Left lung (tissue), 4 donors: ENCODE measurements at regions not wholly inside any gene's neighbourhood (a gene's known extent, or its start where the extent isn't known, plus 50 kb on each side); places are given as distances from the start of the nearest gene placed in this dataset.
A peak's percentile ranks its signal among the peaks of the same experiment; 100 is the strongest.
"Not testable (repeated sequence)": the region's sequence is repeated elsewhere in the genome, so short reads cannot be mapped to it uniquely, and the experiment has no call there.

Experiments
- ATAC-seq: fragments of 200-7000 bp; cut with Tn5 transposase; one replicate; pipeline ENCODE4 v1.9.1; 2020; ENCODE audit warnings: moderate library complexity
- DNase-seq, 4 donors: peaks; one replicate each; pipeline ENCODE4 v3.0.0-alpha.2; 2013 to 2020
- H3K27ac ChIP-seq, 2 donors: fragments of 200-600 bp; sonication (generic) in 1 of 2; one replicate each; pipeline versions ENCODE4 v1.5.0 to v1.8.0; 2020 to 2021
- H3K27me3 ChIP-seq, 2 donors: fragments of 200-600 bp; sonication (generic) in 1 of 2; one replicate each; pipeline versions ENCODE4 v1.5.0 to v1.8.0; 2020 to 2021
- H3K36me3 ChIP-seq, 2 donors: fragments of 200-600 bp; sonication (generic) in 1 of 2; one replicate each; pipeline versions ENCODE4 v1.5.0 to v1.8.0; 2020 to 2021
- H3K4me1 ChIP-seq, 2 donors: fragments of 200-600 bp; one replicate each; pipeline ENCODE4 v1.8.0; 2021
- H3K4me3 ChIP-seq, 2 donors: fragments of 200-600 bp; sonication (generic) in 1 of 2; one replicate each; pipeline versions ENCODE4 v1.5.0 to v1.8.0; 2020 to 2021; ENCODE audit warnings: mild to moderate bottlenecking in 1 of 2
- H3K9me3 ChIP-seq, 2 donors: fragments of 200-600 bp; sonication (generic) in 1 of 2; one replicate each; pipeline versions ENCODE4 v1.5.0 to v1.8.0; 2020 to 2021
- intact Hi-C, 2 donors: fragments of 100-400 bp; cut with DNase I; formaldehyde crosslinking; loops; one replicate each; pipeline versions ENCODE4 v1.11.2 to v1.14.2; 2022
- donor health status: DM: no; HTN: yes; CAD: no.
- donor health status: DM: no; HTN: no; CAD: no.

DNA sequence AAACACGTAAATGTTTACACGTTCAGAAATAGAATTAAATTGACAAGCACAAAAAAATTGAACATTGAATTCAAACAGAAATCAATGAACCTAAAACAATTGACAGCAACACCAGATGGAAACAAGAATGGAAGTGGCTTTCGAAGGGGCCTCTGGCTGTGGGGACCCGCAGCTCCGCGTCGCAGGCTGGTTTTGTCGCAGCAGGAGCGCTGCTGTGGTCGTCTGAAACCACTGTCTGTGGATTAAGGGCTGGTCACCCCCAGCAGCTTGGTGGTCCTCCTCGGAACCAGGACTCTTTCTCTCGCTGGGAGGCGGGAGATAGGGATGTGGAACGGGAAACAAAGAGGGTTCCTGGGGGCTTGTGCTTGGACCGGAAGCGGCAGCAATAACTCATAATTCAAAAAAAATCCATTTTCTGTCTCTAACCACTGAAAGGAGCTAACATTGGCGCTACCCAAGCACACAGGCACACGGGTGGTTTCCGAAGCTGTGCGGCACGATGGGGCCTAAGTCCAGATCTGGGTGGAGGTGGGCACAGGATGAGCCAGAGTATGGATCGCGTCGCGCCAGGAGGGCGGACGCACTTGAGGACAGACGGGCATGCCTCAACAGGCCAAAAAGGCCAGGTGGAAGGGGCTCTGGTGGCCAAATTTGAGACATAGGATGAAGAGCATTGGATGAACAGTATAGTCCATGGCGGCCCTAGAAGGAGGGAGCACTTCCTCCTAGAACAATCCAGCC, 346.0 kb downstream of the CNTNAP3B start:
- H3K9me3 ChIP-seq, H3K36me3 ChIP-seq, ATAC-seq, H3K4me1 ChIP-seq, H3K27me3 ChIP-seq, H3K4me3 ChIP-seq, H3K27ac ChIP-seq, intact Hi-C loops: not testable (repeated sequence)
- DNase-seq: peak in 1 of 4 donors; percentile 58

DNA sequence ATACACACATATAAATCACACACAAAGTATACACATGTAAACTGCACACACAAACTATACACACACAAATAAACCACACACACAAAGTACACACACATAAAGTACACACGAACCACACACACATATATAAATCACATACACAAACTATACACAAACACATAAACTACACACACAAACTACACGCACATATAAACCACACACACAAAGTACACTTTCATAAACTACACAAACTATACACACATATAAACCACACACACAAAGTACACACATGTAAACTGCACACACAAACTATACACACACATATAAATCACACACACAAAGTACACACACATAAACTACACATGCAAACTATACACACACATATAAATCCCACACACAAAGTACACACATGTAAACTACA, 347.3 kb downstream of the CNTNAP3B start:
- DNase-seq, H3K9me3 ChIP-seq, H3K4me1 ChIP-seq, H3K27me3 ChIP-seq, intact Hi-C loops, H3K27ac ChIP-seq, H3K4me3 ChIP-seq, ATAC-seq, H3K36me3 ChIP-seq: not testable (repeated sequence)

DNA sequence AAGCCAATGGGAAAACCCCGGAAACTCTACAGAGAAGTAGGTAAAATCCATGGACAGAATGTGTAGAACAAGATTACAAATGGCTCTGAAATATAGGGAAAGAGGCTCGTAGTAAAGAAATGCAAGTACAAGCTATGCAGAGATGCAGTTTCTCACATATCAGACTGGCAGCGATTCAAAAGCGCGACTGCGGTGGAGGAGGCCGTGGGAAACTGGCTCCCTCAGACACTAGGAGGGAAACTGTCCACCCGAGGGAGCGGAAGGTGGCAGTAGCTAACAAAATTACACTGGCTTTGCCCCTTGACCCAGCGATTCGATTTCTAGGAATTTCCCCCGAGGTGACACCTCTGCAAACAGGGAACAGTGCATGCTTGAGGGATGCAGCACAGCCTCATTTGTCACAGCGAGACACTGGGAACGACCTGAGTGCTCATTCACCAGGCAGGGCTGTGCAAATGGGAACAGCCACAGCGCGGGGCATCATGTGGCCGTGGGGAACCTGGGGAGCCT, 349.3 kb downstream of the CNTNAP3B start:
- DNase-seq: peak in 2 of 4 donors; percentile 5 to 37
- intact Hi-C loops, H3K27me3 ChIP-seq, H3K36me3 ChIP-seq, H3K4me1 ChIP-seq, H3K27ac ChIP-seq, ATAC-seq, H3K9me3 ChIP-seq, H3K4me3 ChIP-seq: not testable (repeated sequence)

DNA sequence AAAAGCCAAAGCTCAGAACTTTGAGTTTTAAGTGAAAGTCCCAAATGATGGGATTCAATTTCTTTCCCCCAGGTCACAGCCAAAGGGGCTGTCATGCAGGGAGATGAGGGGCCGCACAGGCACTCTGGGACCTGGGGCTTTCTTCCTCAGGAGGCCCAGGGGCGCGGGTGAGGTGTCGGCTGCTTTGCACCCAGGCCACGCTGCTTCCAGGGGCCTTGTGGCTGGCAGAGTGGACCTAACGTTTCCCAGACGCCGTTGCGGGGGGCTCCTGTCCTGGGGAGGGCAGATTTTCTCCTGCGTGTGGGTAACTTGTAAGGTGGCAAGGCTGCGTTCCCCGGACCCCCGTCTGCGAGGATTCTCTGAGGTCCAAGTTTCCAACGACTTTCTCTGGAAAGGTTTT, 350.0 kb downstream of the CNTNAP3B start:
- not testable (repeated sequence) for H3K9me3 ChIP-seq

DNA sequence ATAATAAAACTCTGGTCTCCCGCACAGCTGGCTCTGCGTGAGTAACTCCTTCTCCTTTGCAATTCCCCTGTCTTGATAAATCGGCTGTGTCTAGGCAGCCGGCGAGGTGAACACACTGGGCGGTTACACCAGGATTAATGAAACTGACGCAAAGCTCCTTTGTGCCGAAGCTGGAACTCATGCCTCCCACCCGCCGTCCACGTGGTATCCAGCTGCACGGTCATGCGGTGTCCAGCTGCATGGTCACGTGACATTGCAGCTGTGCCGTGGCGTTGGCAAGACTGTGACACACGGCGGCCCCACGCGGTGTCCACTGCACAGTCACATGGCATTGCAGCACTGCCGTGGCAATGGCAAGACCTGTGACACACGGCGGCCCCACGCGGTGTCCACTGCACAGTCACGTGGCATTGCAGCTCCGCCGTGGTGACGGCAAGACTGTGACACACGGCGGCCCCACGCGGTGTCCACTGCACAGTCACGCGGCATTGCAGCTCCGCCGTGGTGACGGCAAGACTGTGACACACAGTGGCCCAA, 350.6 kb downstream of the CNTNAP3B start:
- H3K27ac ChIP-seq, ATAC-seq, intact Hi-C loops, H3K4me1 ChIP-seq, H3K9me3 ChIP-seq, H3K27me3 ChIP-seq, H3K36me3 ChIP-seq, H3K4me3 ChIP-seq: not testable (repeated sequence)
- peak in 1 of 4 donors; percentile 45 for DNase-seq

More for the DNA sequence above, 350.0 kb downstream of the CNTNAP3B start:
- H3K27me3 ChIP-seq, intact Hi-C loops, H3K36me3 ChIP-seq, ATAC-seq, H3K4me3 ChIP-seq, H3K27ac ChIP-seq, H3K4me1 ChIP-seq: not testable (repeated sequence)
- peak in 1 of 4 donors; percentile 44 for DNase-seq

DNA sequence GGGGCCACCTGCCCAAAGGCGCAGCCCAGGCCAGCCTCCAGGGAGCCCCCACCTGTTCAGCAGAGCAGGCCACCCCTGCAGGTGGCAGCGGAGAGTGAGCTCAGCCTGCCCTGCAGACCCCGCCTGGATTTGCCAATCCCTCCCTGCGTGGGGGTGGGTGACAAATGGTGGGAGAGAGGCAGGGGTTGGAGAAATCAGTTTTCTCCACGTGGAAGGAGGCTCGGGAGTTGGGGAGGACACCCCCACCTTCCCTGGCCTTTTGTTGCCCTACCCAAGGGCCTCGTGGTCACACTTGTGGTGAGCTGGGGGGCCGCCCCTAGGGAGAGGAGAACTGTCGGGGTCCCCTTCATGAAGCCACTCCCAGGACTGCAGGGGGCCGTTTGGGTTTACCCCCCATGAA, 351.7 kb downstream of the CNTNAP3B start:
- H3K4me1 ChIP-seq, H3K4me3 ChIP-seq, H3K36me3 ChIP-seq, intact Hi-C loops, H3K27ac ChIP-seq, H3K9me3 ChIP-seq, ATAC-seq, H3K27me3 ChIP-seq: not testable (repeated sequence)
- DNase-seq: peak in 1 of 4 donors; percentile 24

DNA sequence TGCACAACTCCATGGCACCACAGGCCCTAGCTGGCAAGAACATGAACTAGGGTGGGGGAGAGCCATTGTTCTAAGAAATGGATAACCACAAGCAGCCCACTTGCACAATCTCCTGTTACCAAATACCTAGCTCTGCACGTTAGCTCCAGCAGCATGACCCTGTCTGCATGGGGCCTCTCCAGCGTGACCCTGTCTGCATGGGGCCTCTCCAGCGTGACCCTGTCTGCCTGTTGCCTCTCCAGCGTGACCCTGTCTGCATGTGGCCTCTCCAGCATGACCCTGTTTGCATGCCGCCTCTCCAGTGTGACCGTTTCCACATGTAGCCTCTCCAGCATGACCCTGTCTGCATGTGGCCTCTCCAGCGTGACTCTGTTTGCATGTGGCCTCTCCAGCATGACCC, 356.7 kb downstream of the CNTNAP3B start:
- H3K27me3 ChIP-seq, H3K27ac ChIP-seq, H3K36me3 ChIP-seq, H3K4me3 ChIP-seq, H3K4me1 ChIP-seq, intact Hi-C loops, ATAC-seq, H3K9me3 ChIP-seq: not testable (repeated sequence)
- DNase-seq: peak in 2 of 4 donors; percentile 68 to 82

DNA sequence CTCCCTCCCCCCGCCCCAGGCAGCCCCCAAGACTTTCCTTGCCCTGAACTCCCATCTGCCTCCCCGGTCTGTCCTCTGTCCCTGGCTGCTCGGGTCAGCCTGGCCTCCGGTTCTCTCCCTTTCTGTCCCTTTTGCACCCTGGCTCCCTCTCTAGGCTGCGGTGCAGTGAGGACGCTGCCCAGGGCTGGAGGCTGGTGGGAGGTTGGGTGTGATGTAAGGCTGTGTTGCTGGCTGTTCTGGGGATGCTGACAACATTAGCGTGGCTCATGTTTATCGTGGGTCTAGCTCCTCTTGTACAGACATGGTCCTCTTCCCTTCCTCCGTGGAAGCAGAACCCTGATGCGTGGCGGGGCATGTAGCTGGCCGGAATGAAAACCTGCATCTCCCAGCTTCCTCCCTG, 357.5 kb downstream of the CNTNAP3B start:
- DNase-seq (peak in 1 of 4 donors; percentile 10), ATAC-seq (peak; percentile 34)
- H3K9me3 ChIP-seq, H3K4me3 ChIP-seq, H3K36me3 ChIP-seq, H3K4me1 ChIP-seq, intact Hi-C loops, H3K27me3 ChIP-seq: not testable (repeated sequence)
- H3K27ac ChIP-seq: peak overlapping the region in 1 of 2 donors; percentile 76

DNA sequence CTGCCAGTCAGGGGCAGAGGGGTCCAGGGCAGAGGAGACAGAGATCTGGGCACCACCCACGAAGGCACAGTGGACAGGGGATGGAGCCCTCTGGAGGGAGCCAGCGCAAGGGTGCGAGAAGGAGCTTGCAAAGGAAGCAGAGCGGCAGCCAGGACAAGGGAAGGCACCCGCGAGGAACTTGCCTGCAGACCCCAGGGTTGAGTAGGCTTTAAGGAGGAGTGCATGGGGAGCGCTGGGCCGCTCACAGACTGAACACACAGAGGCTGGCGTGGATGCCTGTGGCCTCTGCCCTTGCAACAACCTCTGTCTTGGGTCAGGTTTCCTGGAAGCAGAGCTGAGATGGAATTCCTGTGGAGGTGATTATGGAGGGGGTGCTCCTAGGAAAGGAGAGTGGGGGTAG, 374.4 kb downstream of the CNTNAP3B start:
- H3K9me3 ChIP-seq, H3K36me3 ChIP-seq, H3K27me3 ChIP-seq, ATAC-seq, intact Hi-C loops, H3K27ac ChIP-seq, H3K4me1 ChIP-seq, H3K4me3 ChIP-seq: not testable (repeated sequence)
- peak in 1 of 4 donors; percentile 63 for DNase-seq

DNA sequence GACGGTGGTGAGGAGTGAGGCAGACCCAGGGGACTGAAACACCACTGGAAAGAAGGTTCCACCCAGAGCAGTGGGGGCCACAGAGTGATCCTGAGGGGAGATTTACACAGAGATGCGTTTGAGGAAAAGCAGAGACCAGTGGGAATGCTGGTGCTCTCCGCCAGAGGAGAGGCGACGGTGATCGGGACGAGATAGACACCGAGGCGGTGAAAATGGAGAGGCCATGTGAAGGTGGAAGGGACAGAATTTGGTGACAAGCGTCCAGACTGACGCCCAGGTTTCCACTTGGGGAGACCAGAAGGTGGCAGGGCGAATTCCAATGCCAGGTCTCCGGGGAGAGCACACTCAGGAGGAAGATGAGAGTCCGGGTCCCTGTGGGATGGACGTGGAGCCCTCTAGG, 374.8 kb downstream of the CNTNAP3B start:
- H3K9me3 ChIP-seq, H3K36me3 ChIP-seq, H3K4me1 ChIP-seq, H3K4me3 ChIP-seq, H3K27ac ChIP-seq, ATAC-seq, intact Hi-C loops, H3K27me3 ChIP-seq: not testable (repeated sequence)
- peak in 1 of 4 donors; percentile 57 for DNase-seq

DNA sequence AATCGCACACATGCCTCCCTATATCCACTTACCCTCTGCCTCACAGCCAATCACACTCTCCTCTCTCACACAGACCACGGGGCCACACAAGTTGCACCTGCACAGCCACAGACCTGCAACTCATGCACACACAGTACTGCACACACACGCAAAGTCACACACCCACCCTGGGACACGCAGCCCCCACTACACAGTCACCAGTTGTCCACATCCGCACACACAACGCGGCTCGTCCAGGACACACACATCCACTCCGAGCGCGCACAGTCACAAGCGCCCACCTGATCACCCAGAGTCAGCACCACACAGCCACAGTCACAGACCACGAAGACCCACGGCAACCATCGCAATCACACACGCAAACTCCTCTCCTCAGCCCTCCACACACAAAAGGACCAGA, 387.3 kb downstream of the CNTNAP3B start:
- H3K9me3 ChIP-seq, intact Hi-C loops, H3K4me1 ChIP-seq, H3K36me3 ChIP-seq, H3K27ac ChIP-seq, ATAC-seq, H3K27me3 ChIP-seq, H3K4me3 ChIP-seq: not testable (repeated sequence)
- peak in 1 of 4 donors; percentile 52 for DNase-seq

DNA sequence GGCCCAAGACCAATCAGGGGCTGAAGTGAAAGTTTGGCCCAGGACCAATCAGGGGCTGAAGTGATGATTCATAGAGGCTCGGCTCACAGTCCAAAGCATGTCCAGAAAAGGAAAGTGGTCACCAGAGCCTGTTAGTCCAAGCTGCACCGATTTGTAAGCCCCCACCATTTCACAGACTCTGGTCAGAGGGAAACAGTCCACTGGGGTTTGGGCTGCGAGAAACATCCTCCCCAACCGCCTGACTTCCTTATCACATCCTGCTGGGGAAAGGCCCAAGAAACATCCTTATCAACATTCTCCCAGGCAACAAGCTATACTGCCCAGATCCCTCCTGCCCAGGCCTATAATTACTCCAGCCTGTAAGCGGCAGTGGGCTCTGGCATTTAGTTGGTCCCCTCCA, 388.1 kb downstream of the CNTNAP3B start:
- H3K27ac ChIP-seq, ATAC-seq, H3K9me3 ChIP-seq, H3K4me1 ChIP-seq, H3K27me3 ChIP-seq, intact Hi-C loops, H3K4me3 ChIP-seq, H3K36me3 ChIP-seq: not testable (repeated sequence)
- peak in 1 of 4 donors; percentile 17 for DNase-seq

DNA sequence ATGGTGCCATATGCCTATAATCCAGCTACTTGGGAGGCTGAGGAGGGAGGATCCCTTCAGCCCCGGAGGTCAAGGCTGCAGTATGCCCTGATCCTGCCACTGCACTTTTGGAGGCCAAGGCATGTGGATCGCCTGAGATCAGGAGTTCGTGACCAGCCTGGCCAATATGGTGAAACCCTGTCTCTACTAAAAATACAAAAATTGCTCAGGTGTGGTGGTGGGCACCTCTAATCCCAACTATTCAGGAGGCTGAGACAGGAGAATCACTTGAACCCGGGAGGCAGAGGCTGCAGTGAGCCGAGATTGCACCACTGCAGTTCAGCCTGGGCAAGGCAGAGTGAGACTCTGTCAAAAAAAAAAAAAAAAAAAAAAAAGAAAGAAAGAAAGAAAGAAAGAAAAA, 390.5 kb downstream of the CNTNAP3B start:
- H3K4me1 ChIP-seq, H3K9me3 ChIP-seq, ATAC-seq, H3K27ac ChIP-seq, H3K36me3 ChIP-seq, H3K4me3 ChIP-seq, H3K27me3 ChIP-seq, intact Hi-C loops: not testable (repeated sequence)
- DNase-seq: peak in 1 of 4 donors; percentile 17

DNA sequence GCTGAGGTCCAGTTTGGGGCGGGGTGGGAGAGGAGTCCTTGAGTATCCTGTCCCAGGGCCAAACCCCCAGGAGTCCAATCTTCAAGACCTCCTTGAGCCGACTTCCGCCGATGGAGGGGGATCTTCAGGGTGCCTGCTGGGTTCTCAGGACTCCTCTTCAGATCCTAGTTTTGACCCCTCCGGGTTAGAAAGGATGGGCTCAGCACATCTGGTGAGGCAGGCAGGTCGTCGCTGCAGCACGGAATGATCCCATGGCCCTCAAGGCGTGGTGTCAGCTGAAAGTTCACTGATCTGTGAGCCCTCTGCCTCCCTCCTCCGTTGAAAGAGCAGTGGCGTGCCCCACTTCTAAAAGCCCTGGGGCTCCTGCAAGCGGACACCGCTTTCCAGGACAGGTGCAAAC, 430.0 kb downstream of the CNTNAP3B start:
- intact Hi-C loops, ATAC-seq: not testable (repeated sequence)
- peak in 1 of 4 donors; percentile 61 for DNase-seq

More for the DNA sequence above, 430.0 kb downstream of the CNTNAP3B start:
- not testable (repeated sequence) for H3K9me3 ChIP-seq, H3K27ac ChIP-seq, H3K27me3 ChIP-seq, H3K4me3 ChIP-seq, H3K4me1 ChIP-seq, H3K36me3 ChIP-seq
